HG02678 (cell line): ENCODE measurements at regions not wholly inside any gene's neighbourhood (a gene's known extent, or its start where the extent isn't known, plus 50 kb on each side); places are given as distances from the start of the nearest gene placed in this dataset.
"Not testable (repeated sequence)": the region's sequence is repeated elsewhere in the genome, so short reads cannot be mapped to it uniquely, and the experiment has no call there.

ENCODE experiments used
- ATAC-seq: cut with Tn5 transposase; IDR thresholded peaks from one replicate; pipeline ENCODE4 v1.9.1; 2021; ENCODE audit warnings: mild to moderate bottlenecking, moderate library complexity; ENCODE audit not compliant: unreplicated experiment

DNA sequence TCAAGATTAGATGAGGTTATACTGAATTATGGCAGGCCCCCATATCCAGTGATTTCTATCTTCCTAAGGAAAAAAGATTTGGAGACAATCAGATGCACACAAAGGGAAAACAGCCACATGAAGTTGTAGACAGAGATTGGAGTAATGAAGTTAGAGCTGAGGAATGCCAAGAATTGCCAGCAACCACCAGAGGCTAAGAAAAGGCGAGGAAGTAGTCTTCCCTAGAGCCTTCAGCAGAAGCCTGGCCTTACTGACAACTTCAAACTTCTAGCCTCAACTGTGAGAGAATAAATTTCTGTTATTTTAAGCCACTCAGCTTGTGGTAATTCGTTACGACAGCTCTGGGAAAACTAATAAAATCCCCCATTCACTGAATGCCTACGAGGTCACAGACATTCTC is 473.9 kb downstream of the COL12A1 start:
- no peak for ATAC-seq

GRCh38 chr6:74731204-74731603 is 474.6 kb downstream of the COL12A1 start:
- ATAC-seq = no peak

GRCh38 chr6:74720923-74721322 is 484.9 kb downstream of the COL12A1 start:
- ATAC-seq = no peak

DNA sequence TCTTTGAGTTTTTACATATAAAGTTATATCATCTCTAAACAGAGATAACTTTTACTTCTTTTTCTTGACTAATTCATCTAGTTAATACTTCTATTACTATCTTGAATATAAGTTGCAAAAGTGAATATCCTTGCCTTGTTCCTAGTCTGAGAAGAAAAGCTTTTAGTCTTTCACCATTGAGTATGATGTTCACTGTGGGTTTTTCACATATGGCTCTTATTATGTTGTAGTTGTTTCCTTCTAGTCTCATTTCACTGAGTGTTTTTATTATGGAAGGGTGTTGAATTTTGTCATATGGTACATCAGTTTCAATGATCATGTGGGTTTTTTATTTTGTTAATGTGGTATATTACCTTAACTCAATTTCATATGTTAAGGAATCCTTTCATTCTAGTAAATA is 488.3 kb downstream of the COL12A1 start:
- ATAC-seq = no peak

DNA sequence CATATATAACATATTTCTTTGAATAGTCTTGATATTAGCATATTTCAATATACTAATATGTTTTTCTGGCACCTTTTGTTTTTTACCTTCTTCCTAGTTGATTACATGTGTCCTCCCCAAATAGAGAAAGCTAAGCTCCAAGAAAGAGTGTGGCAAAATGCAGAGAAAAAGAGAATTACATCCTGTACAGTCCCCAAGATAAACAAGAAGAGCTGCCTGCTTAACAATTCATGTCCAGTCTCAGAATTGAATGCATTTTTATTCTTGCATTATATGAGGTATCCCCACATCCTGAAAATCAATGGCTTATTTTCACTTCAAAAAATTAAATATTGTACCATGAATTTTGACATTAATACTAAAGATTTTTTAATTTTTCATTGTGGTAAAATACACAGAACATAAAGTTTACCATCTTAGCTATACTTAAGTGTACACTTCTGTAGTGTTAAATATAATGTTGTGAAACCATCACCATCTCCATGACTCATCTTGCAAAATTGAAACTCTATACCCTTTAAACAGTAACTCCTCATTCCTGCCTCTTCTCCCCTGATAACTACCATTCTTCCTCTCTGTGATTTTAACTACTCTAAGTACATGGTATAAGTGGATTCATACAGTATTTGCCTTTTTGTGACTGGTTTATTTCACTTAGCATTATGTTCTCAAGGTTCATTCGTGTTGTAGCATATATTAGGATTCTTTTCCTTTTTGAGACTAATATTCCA is 490.3 kb downstream of the COL12A1 start:
- ATAC-seq = no peak

DNA sequence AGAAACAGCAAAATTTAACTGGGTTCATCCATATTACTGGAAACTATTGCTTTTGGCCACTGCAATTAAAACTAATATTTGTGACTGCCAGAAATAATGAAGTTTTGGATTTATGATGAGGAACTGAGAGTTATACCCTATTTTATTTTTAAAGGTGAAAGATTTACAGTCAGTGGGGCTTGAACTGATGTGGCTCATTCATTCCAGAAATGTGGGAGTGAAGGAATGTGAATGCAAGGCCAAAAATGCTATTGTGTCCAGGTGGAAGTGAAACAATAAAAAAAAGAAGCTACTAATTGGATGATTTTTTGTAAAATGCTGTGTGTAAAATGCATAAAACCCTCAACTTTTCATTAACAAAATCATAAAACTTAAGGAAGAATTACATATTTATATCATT is 491.9 kb downstream of the COL12A1 start:
- ATAC-seq = no peak

DNA sequence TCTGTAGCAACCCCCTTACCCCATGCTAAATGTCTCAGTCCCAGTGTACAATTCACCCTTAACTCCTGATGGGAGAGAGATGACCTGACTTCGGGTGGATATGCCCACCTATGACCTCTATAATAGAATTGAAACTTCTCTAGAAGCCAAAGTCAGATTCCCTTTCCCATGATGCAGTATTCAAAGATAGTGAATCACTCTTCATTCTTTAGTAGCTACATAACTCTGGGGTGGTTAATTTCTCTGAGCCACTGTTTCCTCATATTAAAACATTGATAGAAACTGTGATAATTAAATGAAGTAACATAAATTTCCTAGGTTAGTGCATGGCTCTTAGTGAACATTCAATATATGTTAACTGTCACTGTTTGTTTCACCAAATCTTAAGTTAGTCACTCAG is 500.4 kb downstream of the COL12A1 start:
- ATAC-seq = no peak

- not testable (repeated sequence) for ATAC-seq
Measured at GRCh38 chr6:74704540-74704939, 501.3 kb downstream of the COL12A1 start.

GRCh38 chr6:74690365-74690764 is 515.5 kb downstream of the COL12A1 start:
- no peak for ATAC-seq

GRCh38 chr6:74689601-74690000 is 516.3 kb downstream of the COL12A1 start:
- no peak for ATAC-seq

- no peak for ATAC-seq
Measured at GRCh38 chr6:74677463-74677862, 528.4 kb downstream of the COL12A1 start.

GRCh38 chr6:74676906-74677305 is 528.9 kb downstream of the COL12A1 start:
- ATAC-seq = no peak

- ATAC-seq = no peak
Measured at GRCh38 chr6:74674377-74674776, 531.5 kb downstream of the COL12A1 start.

GRCh38 chr6:74671558-74672025 is 534.3 kb downstream of the COL12A1 start:
- ATAC-seq = no peak

GRCh38 chr6:74658391-74658790 is 547.5 kb downstream of the COL12A1 start:
- no peak for ATAC-seq

DNA sequence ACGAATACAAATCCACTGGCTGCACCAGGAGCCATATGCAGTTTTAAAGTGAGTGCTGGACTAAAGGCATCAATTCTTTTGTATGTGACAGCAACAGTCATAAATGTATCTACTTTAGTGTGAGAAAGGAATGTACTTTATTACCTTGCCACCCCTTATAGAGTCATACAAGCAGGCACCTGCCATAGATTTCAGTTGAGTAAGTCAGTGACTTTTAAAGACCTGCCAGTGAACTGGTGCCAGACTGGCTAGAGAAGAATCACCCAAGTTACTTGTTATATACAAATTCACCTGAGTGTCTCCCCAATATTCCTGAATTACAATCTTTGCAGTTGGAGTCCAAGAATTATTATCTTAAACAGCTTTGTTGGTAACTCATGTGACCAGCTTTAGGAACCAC is 547.9 kb downstream of the COL12A1 start:
- ATAC-seq = no peak

DNA sequence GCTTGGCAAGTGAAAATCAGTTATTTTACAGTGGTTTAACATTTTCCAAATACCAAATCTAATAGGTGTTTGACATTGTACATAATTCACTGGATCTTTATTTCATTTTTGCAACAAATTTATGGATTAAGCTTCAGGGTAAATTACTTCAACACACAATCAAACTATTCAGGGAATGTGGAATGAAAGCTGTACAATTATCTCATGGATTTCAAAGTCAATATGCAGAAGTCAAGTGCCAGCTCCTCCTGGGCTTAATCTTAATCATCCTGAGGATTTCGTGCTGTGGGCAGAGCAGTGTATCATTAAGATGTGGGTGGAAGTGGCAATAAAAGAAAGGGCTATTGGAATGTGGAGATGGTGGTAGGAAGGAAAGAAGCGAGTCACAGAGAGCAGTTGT is 548.8 kb downstream of the COL12A1 start:
- ATAC-seq = no peak

GRCh38 chr6:74656453-74656852 is 549.4 kb downstream of the COL12A1 start:
- no peak for ATAC-seq

GRCh38 chr6:74654296-74654695 is 551.6 kb downstream of the COL12A1 start:
- no peak for ATAC-seq

DNA sequence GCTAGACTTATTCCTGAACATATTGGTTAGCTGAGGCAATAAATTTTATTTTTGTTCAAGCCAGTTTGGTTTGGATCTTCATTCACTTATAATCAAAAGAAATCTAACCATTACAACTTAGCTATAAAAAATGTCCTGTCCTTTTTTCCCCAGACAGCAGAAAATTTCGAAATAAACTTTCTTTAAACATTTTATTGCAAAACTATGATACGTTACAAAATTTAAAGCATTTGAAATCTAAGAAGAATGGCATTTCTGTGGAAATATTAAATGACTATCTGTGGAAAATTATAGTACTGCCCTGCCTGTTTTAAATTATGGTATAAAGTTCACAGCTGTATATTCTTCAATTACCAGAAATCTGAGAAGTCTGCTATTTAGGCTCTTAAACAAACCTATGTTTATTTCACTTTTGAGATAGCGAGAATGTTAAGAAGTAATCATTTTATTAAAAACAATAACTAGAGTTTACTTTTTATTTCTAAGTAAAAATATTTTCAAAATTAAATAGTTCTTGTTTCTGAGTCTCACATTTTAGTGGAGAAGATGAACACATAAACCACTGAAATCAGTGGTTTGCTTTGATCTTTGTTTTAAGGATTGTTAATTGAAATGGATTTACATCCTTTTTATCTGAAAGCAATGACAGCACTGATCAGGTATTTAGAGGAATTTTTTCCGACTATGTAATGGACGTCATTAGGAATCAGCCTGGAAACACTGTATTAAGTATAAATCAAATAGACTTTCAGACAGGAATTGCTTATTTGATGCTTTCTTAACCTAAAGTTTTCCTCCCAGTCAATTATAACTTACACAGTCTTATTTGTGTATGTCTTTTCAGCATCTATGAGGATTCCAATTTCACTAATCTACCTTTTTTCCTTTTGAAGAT is 553.7 kb downstream of the COL12A1 start:
- no peak for ATAC-seq

DNA sequence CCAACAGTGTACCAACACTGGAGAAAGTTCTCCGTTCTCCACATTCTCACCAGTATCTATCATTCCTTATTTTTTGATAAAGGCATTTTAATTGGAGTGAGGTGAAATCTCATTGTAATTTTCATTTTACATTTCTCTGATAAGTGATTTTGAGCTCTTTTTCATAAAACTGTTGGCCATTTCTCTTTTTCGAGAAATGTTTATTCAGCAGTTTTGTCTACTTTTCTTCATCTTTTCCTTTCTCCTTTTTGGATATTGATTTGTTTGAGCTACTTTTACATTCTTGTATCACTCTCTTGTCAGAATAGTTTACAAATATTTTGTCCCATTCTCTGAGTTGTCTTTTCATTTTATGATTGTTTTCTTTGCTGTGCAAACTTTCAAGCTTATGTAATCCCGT is 555.2 kb downstream of the COL12A1 start:
- ATAC-seq = no peak

DNA sequence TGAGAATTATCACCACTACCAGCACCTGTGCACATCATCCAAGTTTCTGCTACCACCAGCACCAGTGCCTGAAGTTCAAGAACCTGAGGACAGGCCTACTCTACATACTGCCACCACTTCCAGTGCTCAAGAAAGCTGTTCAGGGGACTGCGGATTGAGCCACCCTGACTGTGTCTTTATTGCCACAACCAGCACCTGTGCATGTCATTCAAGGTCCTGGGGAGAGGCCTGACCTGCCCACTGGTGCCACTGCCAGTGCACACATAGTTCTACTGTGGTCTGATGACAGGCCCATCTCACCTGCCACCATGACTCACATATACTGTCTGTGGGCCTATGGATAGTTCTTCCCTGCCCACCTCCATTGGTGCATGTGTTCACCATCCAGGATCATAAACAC is 559.4 kb downstream of the COL12A1 start:
- no peak for ATAC-seq
